Left lung (tissue), 4 donors: ENCODE measurements at regions not wholly inside any gene's neighbourhood (a gene's known extent, or its start where the extent isn't known, plus 50 kb on each side); places are given as distances from the start of the nearest gene placed in this dataset.

Source experiments
- ATAC-seq: fragments of 200-7000 bp; cut with Tn5 transposase; one replicate; pipeline ENCODE4 v1.9.1; 2020; ENCODE audit warnings: moderate library complexity
- DNase-seq, 4 donors: peaks; one replicate each; pipeline ENCODE4 v3.0.0-alpha.2; 2013 to 2020
- H3K27ac ChIP-seq, 2 donors: fragments of 200-600 bp; sonication (generic) in 1 of 2; one replicate each; pipeline versions ENCODE4 v1.5.0 to v1.8.0; 2020 to 2021
- H3K27me3 ChIP-seq, 2 donors: fragments of 200-600 bp; sonication (generic) in 1 of 2; one replicate each; pipeline versions ENCODE4 v1.5.0 to v1.8.0; 2020 to 2021
- H3K36me3 ChIP-seq, 2 donors: fragments of 200-600 bp; sonication (generic) in 1 of 2; one replicate each; pipeline versions ENCODE4 v1.5.0 to v1.8.0; 2020 to 2021
- H3K4me1 ChIP-seq, 2 donors: fragments of 200-600 bp; one replicate each; pipeline ENCODE4 v1.8.0; 2021
- H3K4me3 ChIP-seq, 2 donors: fragments of 200-600 bp; sonication (generic) in 1 of 2; one replicate each; pipeline versions ENCODE4 v1.5.0 to v1.8.0; 2020 to 2021; ENCODE audit warnings: mild to moderate bottlenecking in 1 of 2
- H3K9me3 ChIP-seq, 2 donors: fragments of 200-600 bp; sonication (generic) in 1 of 2; one replicate each; pipeline versions ENCODE4 v1.5.0 to v1.8.0; 2020 to 2021
- intact Hi-C, 2 donors: fragments of 100-400 bp; cut with DNase I; formaldehyde crosslinking; loops; one replicate each; pipeline versions ENCODE4 v1.11.2 to v1.14.2; 2022
- TF ChIP-seq, protein P1 (sequence below), 2 donors: fragments of 200-600 bp; sonication (generic) in 1 of 2; IDR thresholded peaks; one replicate each; pipeline versions ENCODE4 v1.5.0 to v1.8.0; 2021; ENCODE audit warnings: antibody characterized with exemption in 2 of 2
- donor health status: DM: no; HTN: yes; CAD: no.
- donor health status: DM: no; HTN: no; CAD: no.

- no peaks in the 10 kb centered on the region for H3K36me3 ChIP-seq
- H3K4me1 ChIP-seq, result no peaks in the 10 kb centered on the region
- no peak overlapping the region for H3K4me3 ChIP-seq
- no peak for ATAC-seq
- intact Hi-C loops, result no loop called here
- H3K27me3 ChIP-seq, result no peaks in the 10 kb centered on the region
- TF ChIP-seq, protein P1, sequence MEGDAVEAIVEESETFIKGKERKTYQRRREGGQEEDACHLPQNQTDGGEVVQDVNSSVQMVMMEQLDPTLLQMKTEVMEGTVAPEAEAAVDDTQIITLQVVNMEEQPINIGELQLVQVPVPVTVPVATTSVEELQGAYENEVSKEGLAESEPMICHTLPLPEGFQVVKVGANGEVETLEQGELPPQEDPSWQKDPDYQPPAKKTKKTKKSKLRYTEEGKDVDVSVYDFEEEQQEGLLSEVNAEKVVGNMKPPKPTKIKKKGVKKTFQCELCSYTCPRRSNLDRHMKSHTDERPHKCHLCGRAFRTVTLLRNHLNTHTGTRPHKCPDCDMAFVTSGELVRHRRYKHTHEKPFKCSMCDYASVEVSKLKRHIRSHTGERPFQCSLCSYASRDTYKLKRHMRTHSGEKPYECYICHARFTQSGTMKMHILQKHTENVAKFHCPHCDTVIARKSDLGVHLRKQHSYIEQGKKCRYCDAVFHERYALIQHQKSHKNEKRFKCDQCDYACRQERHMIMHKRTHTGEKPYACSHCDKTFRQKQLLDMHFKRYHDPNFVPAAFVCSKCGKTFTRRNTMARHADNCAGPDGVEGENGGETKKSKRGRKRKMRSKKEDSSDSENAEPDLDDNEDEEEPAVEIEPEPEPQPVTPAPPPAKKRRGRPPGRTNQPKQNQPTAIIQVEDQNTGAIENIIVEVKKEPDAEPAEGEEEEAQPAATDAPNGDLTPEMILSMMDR (IDR thresholded peaks at IDR 0.05), result no peak
- no peak overlapping the region for H3K27ac ChIP-seq
- no peaks in the 10 kb centered on the region for H3K9me3 ChIP-seq
- no peak for DNase-seq
Observed at GRCh38 chr1:102365071-102365470, 368.3 kb upstream of the OLFM3 start.

DNA sequence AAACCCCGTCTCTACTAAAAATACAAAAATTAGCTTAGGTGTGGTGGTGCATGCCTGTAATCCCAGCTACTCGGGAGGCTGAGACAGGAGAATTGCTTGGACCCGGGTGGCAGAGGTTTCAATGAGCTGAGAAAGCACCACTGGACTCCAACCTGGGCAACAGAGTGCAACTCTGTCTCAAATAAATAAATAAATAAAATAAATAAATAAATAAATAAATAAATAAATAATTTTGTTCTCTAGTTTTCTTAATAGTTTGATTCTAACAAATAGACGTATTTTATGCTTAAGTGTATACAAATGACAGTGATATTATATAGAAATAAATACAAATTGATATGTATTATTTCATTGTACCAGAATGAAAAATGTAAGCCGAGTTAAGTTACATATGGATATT is 339.9 kb upstream of the OLFM3 start:
- DNase-seq (no peak), ATAC-seq (no peak)
- Histone ChIP-seq H3K4me1 (no peaks in the 10 kb centered on the region), H3K9me3 (no peaks in the 10 kb centered on the region), H3K27ac (no peak overlapping the region), H3K4me3 (no peak overlapping the region), H3K36me3 (no peaks in the 10 kb centered on the region), H3K27me3 (no peaks in the 10 kb centered on the region)
- intact Hi-C loops, result no loop called here
- TF ChIP-seq, protein P1 (IDR thresholded peaks at IDR 0.05), result no peak

GRCh38 chr1:102318104-102318806 is 321.5 kb upstream of the OLFM3 start:
- ATAC-seq, result no peak
- TF ChIP-seq, protein P1 (IDR thresholded peaks at IDR 0.05), result no peak
- Histone ChIP-seq H3K4me3 (no peak overlapping the region), H3K27ac (no peak overlapping the region), H3K36me3 (no peaks in the 10 kb centered on the region), H3K4me1 (no peaks in the 10 kb centered on the region), H3K27me3 (no peaks in the 10 kb centered on the region), H3K9me3 (peaks cover 0 to 2% of the 10 kb centered on the region in 2 donors)
- intact Hi-C loops, result no loop called here
- no peak for DNase-seq

DNA sequence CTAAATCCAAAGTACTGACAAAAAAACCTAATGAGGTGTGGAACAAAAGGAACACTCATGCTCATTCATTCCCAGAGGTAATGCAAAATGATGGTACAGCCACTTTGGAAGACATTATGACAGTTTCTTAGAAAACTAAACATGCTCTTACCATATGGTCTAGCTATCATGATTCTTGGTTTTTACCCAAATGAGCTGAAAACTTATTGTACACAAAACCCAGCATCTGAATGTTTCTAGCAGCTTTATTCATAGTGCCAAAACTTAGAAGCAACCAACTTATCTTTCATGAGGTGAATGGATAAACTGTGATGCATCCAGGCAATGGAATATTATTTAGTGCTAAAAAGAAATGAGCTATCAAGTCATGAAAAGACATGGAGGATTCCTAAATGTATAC is 318.4 kb upstream of the OLFM3 start:
- intact Hi-C loops, result no loop called here
- TF ChIP-seq, protein P1 (IDR thresholded peaks at IDR 0.05), result no peak
- Histone ChIP-seq H3K27me3 (no peaks in the 10 kb centered on the region), H3K27ac (no peak overlapping the region), H3K9me3 (peaks cover 0 to 2% of the 10 kb centered on the region in 2 donors), H3K4me3 (no peak overlapping the region), H3K4me1 (no peaks in the 10 kb centered on the region), H3K36me3 (no peaks in the 10 kb centered on the region)
- no peak for ATAC-seq
- no peak for DNase-seq

GRCh38 chr1:102296116-102296515 is 299.4 kb upstream of the OLFM3 start:
- intact Hi-C loops, result no loop called here

More at GRCh38 chr1:102296116-102296515, 299.4 kb upstream of the OLFM3 start:
- DNase-seq (no peak), ATAC-seq (no peak)
- TF ChIP-seq, protein P1 (IDR thresholded peaks at IDR 0.05), result no peak
- H3K27ac ChIP-seq, result no peak overlapping the region
- H3K27me3 ChIP-seq, result no peaks in the 10 kb centered on the region
- H3K4me3 ChIP-seq, result no peak overlapping the region
- no peaks in the 10 kb centered on the region for H3K36me3 ChIP-seq
- no peaks in the 10 kb centered on the region for H3K4me1 ChIP-seq
- peaks cover 0 to 10% of the 10 kb centered on the region in 2 donors for H3K9me3 ChIP-seq
